Astrocyte (in vitro differentiated cells and primary cell): ENCODE measurements at regions not wholly inside any gene's neighbourhood (a gene's known extent, or its start where the extent isn't known, plus 50 kb on each side); places are given as distances from the start of the nearest gene placed in this dataset.

Experiments
- DNase-seq: peaks from one replicate; pipeline ENCODE4 v3.0.0-alpha.2; 2010; ENCODE audit warnings: low read depth
- FAIRE-seq: peaks from 2 replicates; lab custom pipeline; 2011; peaks lifted over from hg19 to GRCh38; lab: Jason Lieb, UNC
- H2AFZ ChIP-seq: 2 replicates; pipeline ENCODE4 v1.6.0; 2012; ENCODE audit warnings: low read depth, low read length, inconsistent platforms
- H3K27ac ChIP-seq: 2 replicates; pipeline ENCODE4 v1.5.1; 2011; ENCODE audit warnings: low read depth, low read length, inconsistent platforms
- H3K27me3 ChIP-seq: 2 replicates; pipeline ENCODE4 v1.6.0; 2011; ENCODE audit warnings: low read length, inconsistent platforms; ENCODE audit not compliant: insufficient read depth
- H3K36me3 ChIP-seq: 2 replicates; pipeline ENCODE4 v1.5.1; 2011; ENCODE audit warnings: low read length, inconsistent platforms; ENCODE audit not compliant: insufficient read depth
- H3K4me1 ChIP-seq: 2 replicates; pipeline ENCODE4 v1.5.1; 2011; ENCODE audit warnings: low read length, inconsistent platforms; ENCODE audit not compliant: insufficient read depth
- H3K4me2 ChIP-seq: 2 replicates; pipeline ENCODE4 v1.6.0; 2012; ENCODE audit warnings: low read length, inconsistent platforms
- H3K4me3 ChIP-seq: 2 replicates; pipeline ENCODE4 v1.5.1; 2011; ENCODE audit warnings: low read depth, mild to moderate bottlenecking, low read length, inconsistent platforms; ENCODE audit not compliant: insufficient read depth
- H3K79me2 ChIP-seq: 2 replicates; pipeline ENCODE4 v1.6.0; 2012; ENCODE audit warnings: mild to moderate bottlenecking, low read length, inconsistent platforms; ENCODE audit not compliant: insufficient read depth
- H3K9ac ChIP-seq: 2 replicates; pipeline ENCODE4 v1.6.0; 2012; ENCODE audit warnings: mild to moderate bottlenecking, low read length, inconsistent platforms
- H3K9me3 ChIP-seq: 2 replicates; pipeline ENCODE4 v1.5.1; 2012; ENCODE audit warnings: low read depth, mild to moderate bottlenecking, low read length, inconsistent platforms; ENCODE audit not compliant: insufficient read depth
- H4K20me1 ChIP-seq: 2 replicates; pipeline ENCODE4 v1.6.0; 2012; ENCODE audit warnings: low read length, inconsistent platforms; ENCODE audit not compliant: insufficient read depth
- H3K27ac Mint-ChIP-seq: one replicate; pipeline ENCODE4 v1.8.0; 2021; ENCODE audit warnings: mild to moderate bottlenecking, mixed read lengths; ENCODE audit not compliant: unreplicated experiment
- H3K27me3 Mint-ChIP-seq: one replicate; pipeline ENCODE4 v1.8.0; 2021; ENCODE audit warnings: low read depth, mixed read lengths; ENCODE audit not compliant: unreplicated experiment
- H3K36me3 Mint-ChIP-seq: one replicate; pipeline ENCODE4 v1.8.0; 2021; ENCODE audit warnings: low read depth, mixed read lengths; ENCODE audit not compliant: unreplicated experiment
- H3K4me1 Mint-ChIP-seq: one replicate; pipeline ENCODE4 v1.8.0; 2021; ENCODE audit warnings: low read depth, mixed read lengths; ENCODE audit not compliant: unreplicated experiment
- H3K4me3 Mint-ChIP-seq: one replicate; pipeline ENCODE4 v1.8.0; 2021; ENCODE audit warnings: mild to moderate bottlenecking, moderate library complexity, mixed read lengths; ENCODE audit not compliant: unreplicated experiment
- H3K9me3 Mint-ChIP-seq: one replicate; pipeline ENCODE4 v1.8.0; 2021; ENCODE audit warnings: mild to moderate bottlenecking, mixed read lengths; ENCODE audit not compliant: unreplicated experiment
- CTCF ChIP-seq: IDR thresholded peaks from 2 replicates; pipeline ENCODE4 v1.5.1; 2011; ENCODE audit warnings: low read depth, mild to moderate bottlenecking, inconsistent platforms, low read length, moderate library complexity; ENCODE audit not compliant: insufficient read depth
- EZH2 ChIP-seq: IDR thresholded peaks from 2 replicates; pipeline ENCODE4 v1.6.1; 2012; ENCODE audit warnings: mild to moderate bottlenecking, low read length, inconsistent platforms; ENCODE audit not compliant: insufficient read depth

DNA sequence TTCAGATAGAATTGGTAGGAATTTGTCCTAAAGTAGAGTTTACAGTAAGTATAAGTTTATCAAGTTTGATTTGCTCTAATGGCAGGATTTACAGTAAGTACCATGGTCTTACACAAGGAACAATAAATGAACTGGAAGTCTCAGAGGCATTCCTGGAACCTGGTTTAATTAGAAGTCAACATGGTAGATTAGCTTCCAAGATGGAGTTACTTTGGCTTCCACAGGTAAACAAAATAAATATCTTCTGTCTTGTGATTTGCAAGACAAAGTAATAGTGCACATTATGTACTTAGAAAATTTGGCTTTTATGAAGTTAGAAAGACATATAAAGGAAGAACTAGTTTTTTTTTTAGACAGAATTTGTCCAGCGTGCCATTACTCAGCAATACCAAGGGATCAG, 190.7 kb downstream of the GLUD2 start:
- Histone ChIP-seq H3K79me2 (no peaks in the 10 kb centered on the region), H3K27me3 (no peaks in the 10 kb centered on the region), H3K9ac (no peak overlapping the region), H3K9me3 (no peaks in the 10 kb centered on the region), H3K36me3 (no peaks in the 10 kb centered on the region), H2AFZ (no peak overlapping the region), H3K4me1 (no peaks in the 10 kb centered on the region), H3K4me3 (no peak overlapping the region), H3K27ac (no peak overlapping the region), H4K20me1 (no peaks in the 10 kb centered on the region), H3K4me2 (no peak overlapping the region)
- no peak overlapping the region for H3K4me3 Mint-ChIP-seq
- no peak overlapping the region for H3K27ac Mint-ChIP-seq
- no peaks in the 10 kb centered on the region for H3K4me1 Mint-ChIP-seq
- H3K27me3 Mint-ChIP-seq: no peaks in the 10 kb centered on the region
- no peaks in the 10 kb centered on the region for H3K36me3 Mint-ChIP-seq
- no peak for FAIRE-seq
- DNase-seq: no peak
- no peaks in the 10 kb centered on the region for H3K9me3 Mint-ChIP-seq
- no peak for TF ChIP-seq CTCF
- no peak for TF ChIP-seq EZH2

GRCh38 chrX:121244511-121244910, 197.1 kb downstream of the GLUD2 start:
- Histone ChIP-seq H3K4me1 (no peaks in the 10 kb centered on the region), H3K4me2 (no peak overlapping the region), H4K20me1 (no peaks in the 10 kb centered on the region), H3K36me3 (no peaks in the 10 kb centered on the region), H3K9me3 (no peaks in the 10 kb centered on the region), H3K27ac (no peak overlapping the region), H3K9ac (no peak overlapping the region), H3K4me3 (no peak overlapping the region), H2AFZ (no peak overlapping the region), H3K27me3 (no peaks in the 10 kb centered on the region), H3K79me2 (no peaks in the 10 kb centered on the region)
- Mint-ChIP-seq H3K4me3 (no peak overlapping the region), H3K27me3 (no peaks in the 10 kb centered on the region), H3K27ac (no peak overlapping the region), H3K9me3 (no peaks in the 10 kb centered on the region), H3K36me3 (no peaks in the 10 kb centered on the region), H3K4me1 (no peaks in the 10 kb centered on the region)
- DNase-seq (no peak), FAIRE-seq (peak; percentile 88)
- TF ChIP-seq EZH2 (no peak), CTCF (no peak)

- H3K36me3 Mint-ChIP-seq: no peaks in the 10 kb centered on the region
- Histone ChIP-seq H3K9ac (no peak overlapping the region), H3K79me2 (no peaks in the 10 kb centered on the region), H3K4me2 (no peak overlapping the region), H3K27ac (no peak overlapping the region), H3K9me3 (no peaks in the 10 kb centered on the region), H3K36me3 (no peaks in the 10 kb centered on the region), H4K20me1 (no peaks in the 10 kb centered on the region), H2AFZ (no peak overlapping the region), H3K4me3 (no peak overlapping the region), H3K27me3 (no peaks in the 10 kb centered on the region), H3K4me1 (no peaks in the 10 kb centered on the region)
- H3K27ac Mint-ChIP-seq: no peak overlapping the region
- no peaks in the 10 kb centered on the region for H3K27me3 Mint-ChIP-seq
- no peak overlapping the region for H3K4me3 Mint-ChIP-seq
- no peak for FAIRE-seq
- peaks cover under 1% of the 10 kb centered on the region for H3K9me3 Mint-ChIP-seq
- no peaks in the 10 kb centered on the region for H3K4me1 Mint-ChIP-seq
- TF ChIP-seq CTCF (no peak), EZH2 (no peak)
- DNase-seq: no peak
These were observed 198.4 kb downstream of the GLUD2 start for GRCh38 chrX:121245763-121246162.
